GM10248 (cell line): ENCODE measurements at regions not wholly inside any gene's neighbourhood (a gene's known extent, or its start where the extent isn't known, plus 50 kb on each side); places are given as distances from the start of the nearest gene placed in this dataset.
"Not testable (repeated sequence)": the region's sequence is repeated elsewhere in the genome, so short reads cannot be mapped to it uniquely, and the experiment has no call there.

Experiments used
- CTCF ChIA-PET: fragments of 300-600 bp; sonication (Branson Sonifier 250); formaldehyde crosslinking; extraction: SDS; loops from one replicate; lab custom pipeline; 2021; ENCODE audit warnings: antibody characterized with exemption; lab: Yijun Ruan, JAX
- POLR2A ChIA-PET: fragments of 350-650 bp; sonication (Branson Sonifier 250); formaldehyde crosslinking; extraction: SDS; loops from one replicate; lab custom pipeline; 2020; ENCODE audit warnings: antibody characterized with exemption; lab: Yijun Ruan, JAX
- DNase-seq: peaks from one replicate; pipeline ENCODE4 v3.0.0; 2012; ENCODE audit errors: extremely low spot score
- CTCF ChIP-seq: IDR thresholded peaks from 2 replicates; pipeline ENCODE4 v1.5.1; 2012; ENCODE audit warnings: mild to moderate bottlenecking, low read depth; ENCODE audit errors: extremely low read depth, missing control alignments, control extremely low read depth

DNA sequence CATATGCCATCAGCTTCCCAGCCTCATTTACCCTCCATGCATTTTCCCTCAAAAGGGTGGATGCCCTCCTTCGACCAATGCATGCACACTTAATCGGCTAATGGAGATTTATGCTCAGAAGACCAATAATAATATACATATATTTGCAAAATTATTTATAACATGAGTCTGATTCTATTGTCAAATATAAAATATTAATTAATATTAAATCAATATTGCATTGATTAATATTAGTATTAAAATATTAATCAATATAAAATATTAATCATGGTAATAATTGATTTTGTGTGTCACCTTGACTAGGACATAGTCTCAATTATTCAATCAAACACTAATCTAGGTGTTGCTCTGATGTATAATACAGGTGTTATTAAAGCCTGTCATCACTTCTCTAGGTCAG lies 1282.5 kb downstream of the TMEM121 start:
- CTCF ChIA-PET: interaction anchor here (0.6 to 2.8 kb wide), 2 partner anchors 22 to 114 kb away, joined by 3 to 30 read pairs; no protein-coding TSS in a partner anchor
- no peak for DNase-seq
- POLR2A ChIA-PET: no interaction called here
- TF ChIP-seq CTCF: no peak

DNA sequence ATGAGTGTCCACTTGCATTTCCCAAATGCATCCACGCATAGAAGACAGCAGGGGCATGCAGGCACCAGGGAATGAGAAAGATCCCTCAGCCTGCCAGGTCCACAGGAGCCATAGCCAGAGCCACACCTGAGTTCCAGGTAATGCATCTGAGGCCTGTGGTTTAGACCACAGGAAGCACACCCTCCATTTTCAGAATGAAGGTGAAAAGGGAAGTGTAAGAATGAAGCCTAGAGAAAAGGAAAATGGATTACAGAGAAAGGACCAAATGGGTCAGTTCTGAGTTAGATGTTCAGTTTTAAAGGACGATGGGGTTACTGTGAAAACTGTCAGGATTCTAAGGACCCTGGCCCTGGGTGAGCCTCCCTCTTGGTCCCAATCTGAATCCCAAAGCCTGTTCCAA lies 1283.2 kb downstream of the TMEM121 start:
- ChIA-PET POLR2A (no interaction called here), CTCF (interaction anchor here (2.8 kb wide), 1 partner anchor 21 kb away, joined by 30 read pairs; no protein-coding TSS in a partner anchor)
- no peak for TF ChIP-seq CTCF
- DNase-seq: no peak

GRCh38 chr14:106810168-106810567 lies 1283.8 kb downstream of the TMEM121 start:
- DNase-seq, POLR2A ChIA-PET: not testable (repeated sequence)
- TF ChIP-seq CTCF: peak; percentile 8
- CTCF ChIA-PET: interaction anchor here (0.9 to 9.1 kb wide), 6 partner anchors 15 to 192 kb away, joined by 3 to 166 read pairs (median 4); no protein-coding TSS in a partner anchor

GRCh38 chr14:106811162-106811561 lies 1284.8 kb downstream of the TMEM121 start:
- no peak for DNase-seq
- ChIA-PET CTCF (interaction anchor here (0.7 to 9.1 kb wide), 8 partner anchors 12 to 193 kb away, joined by 3 to 166 read pairs (median 4); no protein-coding TSS in a partner anchor), POLR2A (interaction anchor here (0.6 kb wide), 1 partner anchor 19 kb away, joined by 11 read pairs; no protein-coding TSS in a partner anchor)
- no peak for TF ChIP-seq CTCF

DNA sequence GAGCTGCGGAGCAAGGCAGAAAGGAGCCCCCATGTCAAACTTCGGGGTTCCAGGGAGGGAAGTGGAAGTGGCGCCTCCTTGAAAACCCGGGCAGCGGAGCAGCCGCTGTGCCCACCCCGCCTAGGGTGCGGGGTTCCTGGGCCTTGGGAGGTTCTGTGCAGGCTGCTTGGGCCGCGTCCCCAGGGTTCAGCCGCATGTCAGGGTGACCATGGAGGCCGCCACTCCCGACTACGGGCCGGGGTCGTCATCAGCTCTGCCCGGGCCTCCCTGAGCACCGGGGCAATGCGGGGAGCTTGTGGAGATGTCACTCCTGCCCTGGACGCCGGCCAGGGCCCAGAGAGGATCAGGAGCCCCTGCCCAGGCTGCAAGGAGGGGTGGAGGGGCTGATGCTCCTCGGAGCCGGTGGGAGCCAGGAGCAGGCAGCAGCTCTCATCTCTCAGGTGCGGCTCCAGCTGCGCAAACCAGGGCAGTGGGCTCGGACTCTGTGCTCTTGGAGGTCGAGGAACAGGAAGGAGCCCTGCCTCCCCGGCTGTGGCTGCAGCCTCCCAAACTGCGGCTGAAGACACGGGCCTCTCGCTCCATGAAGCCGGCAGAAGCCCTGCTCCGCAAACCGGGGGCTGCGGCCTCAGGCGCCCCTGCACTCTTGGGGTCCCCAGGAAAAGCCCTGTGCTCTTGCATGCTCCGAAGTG lies 1286.5 kb downstream of the TMEM121 start:
- POLR2A ChIA-PET: no interaction called here
- CTCF ChIA-PET: interaction anchor here (1.0 to 9.1 kb wide), 4 partner anchors 10 to 121 kb away, joined by 3 to 166 read pairs (median 12); no protein-coding TSS in a partner anchor
- DNase-seq: no peak
- TF ChIP-seq CTCF: no peak

DNA sequence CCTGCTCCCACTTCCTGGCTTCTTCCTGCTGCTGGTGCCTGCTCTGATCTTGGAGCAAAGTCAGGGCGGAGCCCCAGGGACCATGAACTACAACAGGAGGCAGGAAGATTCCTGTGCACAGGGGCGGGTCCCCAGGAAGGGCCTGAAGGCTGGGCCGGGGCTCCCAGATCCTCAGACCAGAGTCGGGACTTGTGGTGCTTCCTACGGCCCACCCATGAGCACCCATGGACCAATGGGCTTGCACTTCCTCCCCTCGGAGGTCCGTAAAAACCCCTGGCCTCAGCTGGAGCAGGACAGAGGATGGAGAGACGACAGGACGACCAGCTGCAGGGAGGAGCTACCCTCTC lies 1287.1 kb downstream of the TMEM121 start:
- ChIA-PET POLR2A (no interaction called here), CTCF (interaction anchor here (0.7 to 9.1 kb wide), 7 partner anchors 10 to 122 kb away, joined by 3 to 166 read pairs (median 7); no protein-coding TSS in a partner anchor)

More for the DNA sequence above, 1287.1 kb downstream of the TMEM121 start:
- DNase-seq: no peak
- TF ChIP-seq CTCF: no peak
